Body of pancreas (tissue), 4 donors: ENCODE measurements at regions not wholly inside any gene's neighbourhood (a gene's known extent, or its start where the extent isn't known, plus 50 kb on each side); places are given as distances from the start of the nearest gene placed in this dataset.
"Not testable (repeated sequence)": the region's sequence is repeated elsewhere in the genome, so short reads cannot be mapped to it uniquely, and the experiment has no call there.

Experiments
- ATAC-seq: fragments of 150-250 bp; one replicate; pipeline ENCODE4 v1.9.1; 2016
- DNase-seq, 4 donors: peaks; one replicate each; pipeline ENCODE4 v3.0.0-alpha.2; 2019
- H3K27ac ChIP-seq, 4 donors: fragments of 200-600 bp; sonication (generic); 1 replicate in 3 of 4; 2 replicates in 1 of 4; pipeline versions ENCODE4 v1.5.1 to v1.6.1; 2016 to 2019; ENCODE audit warnings: mild to moderate bottlenecking in 1 of 4, mixed read lengths in 1 of 4, moderate library complexity in 1 of 4
- H3K27me3 ChIP-seq, 2 donors: fragments of 200-600 bp; sonication (generic); one replicate each; pipeline ENCODE4 v1.6.0; 2016; ENCODE audit warnings: mild to moderate bottlenecking in 1 of 2
- H3K36me3 ChIP-seq, 2 donors: fragments of 200-600 bp; sonication (generic); replicated peaks in 1 of 2; 2 replicates each; pipeline ENCODE4 v1.5.1; 2016; ENCODE audit warnings: low read depth in 2 of 2; ENCODE audit not compliant: insufficient read depth in 1 of 2
- H3K4me1 ChIP-seq: fragments of 200-600 bp; sonication (generic); one replicate; pipeline ENCODE4 v1.6.0; 2016
- H3K4me3 ChIP-seq, 2 donors: fragments of 200-600 bp; sonication (generic); 1 replicate in 1 of 2; 2 replicates in 1 of 2; pipeline ENCODE4 v1.5.1; 2016 to 2019
- H3K9me3 ChIP-seq, 3 donors: fragments of 200-600 bp; sonication (generic); 1 replicate in 2 of 3; 2 replicates in 1 of 3; pipeline ENCODE4 v1.5.1; 2016
- POLR2A ChIP-seq, 3 donors: fragments of 450-650 bp; IDR thresholded peaks; one replicate each; pipeline ENCODE4 v1.6.1; 2016; ENCODE audit warnings: antibody characterized with exemption in 3 of 3, mild to moderate bottlenecking in 2 of 3
- WGBS, 2 donors: methylation state at CpG; one replicate each; pipeline ENCODE4 v1.1.5; 2017; 5-methylcytosine and 5-hydroxymethylcytosine counted together
- intact Hi-C: fragments of 100-400 bp; cut with DNase I; formaldehyde crosslinking; loops from one replicate; pipeline ENCODE4 v1.15.1; 2023
- TF ChIP-seq, protein P1 (sequence below), 7 experiments: fragments of 450-650 bp in 4 of 7; fragments of 200-600 bp in 3 of 7; sonication (generic) in 3 of 7; IDR thresholded peaks; one replicate each; pipeline ENCODE4 v1.5.1; 2016 to 2019; ENCODE audit warnings: antibody characterized with exemption in 7 of 7

DNA sequence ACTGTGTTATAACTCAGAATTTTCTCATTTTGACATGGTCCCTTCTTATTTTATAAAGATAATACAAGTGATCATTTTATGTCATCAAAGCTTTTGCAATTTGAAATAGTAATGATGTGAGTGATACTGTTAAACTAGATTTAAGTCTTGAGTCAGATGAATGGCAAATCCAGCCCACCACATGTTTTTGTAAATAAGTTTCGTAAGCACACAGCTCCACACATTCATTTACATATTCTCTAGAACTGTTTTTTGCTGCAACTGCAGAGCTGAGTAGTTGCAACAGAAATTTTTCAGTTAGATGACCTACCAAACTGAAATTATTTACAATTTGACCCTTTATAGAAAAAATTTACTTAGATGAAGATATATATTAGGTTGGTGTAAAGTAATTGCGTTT is 108.1 kb downstream of the CDRT15L2 start:
- intact Hi-C loops, H3K27me3 ChIP-seq, H3K27ac ChIP-seq, ATAC-seq, H3K9me3 ChIP-seq, H3K4me1 ChIP-seq, DNase-seq, H3K4me3 ChIP-seq, H3K36me3 ChIP-seq: not testable (repeated sequence)
- no CpG with 5 or more reads among the region's 2 CpGs for WGBS, 2 donors

DNA sequence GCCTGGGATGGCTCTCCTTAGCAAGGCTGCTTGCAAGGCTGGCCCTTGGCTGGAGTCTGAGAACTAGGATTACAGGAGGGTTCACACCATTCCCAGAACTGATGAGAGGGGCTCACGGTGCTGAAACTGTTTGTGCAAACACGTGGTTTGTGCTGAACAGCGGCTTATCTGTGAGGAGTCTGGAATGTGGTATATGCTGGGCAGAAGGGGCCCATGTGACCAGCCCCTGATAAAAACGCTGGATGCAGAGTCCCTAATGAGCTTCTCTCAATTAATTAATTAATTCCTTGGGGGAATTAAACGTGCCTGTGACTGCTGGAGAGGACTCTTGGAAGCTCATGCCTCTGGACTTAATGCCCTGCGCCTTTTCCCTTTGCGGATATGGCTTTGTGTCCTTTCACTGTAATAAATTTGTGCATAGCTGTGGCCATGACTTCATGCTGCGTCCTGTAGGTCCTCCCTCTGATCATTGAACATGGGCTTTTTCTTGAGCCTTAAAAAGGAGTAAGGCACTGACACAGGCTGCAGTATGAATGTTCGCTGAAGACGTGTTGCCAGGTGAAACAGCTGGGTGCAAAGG is 109.7 kb downstream of the CDRT15L2 start:
- DNase-seq, H3K4me1 ChIP-seq, H3K9me3 ChIP-seq, intact Hi-C loops, H3K4me3 ChIP-seq, H3K27me3 ChIP-seq, H3K36me3 ChIP-seq, ATAC-seq, H3K27ac ChIP-seq: not testable (repeated sequence)
- 37 to 38% methylated on average over 10 of the region's 10 CpGs for WGBS, 2 donors

DNA sequence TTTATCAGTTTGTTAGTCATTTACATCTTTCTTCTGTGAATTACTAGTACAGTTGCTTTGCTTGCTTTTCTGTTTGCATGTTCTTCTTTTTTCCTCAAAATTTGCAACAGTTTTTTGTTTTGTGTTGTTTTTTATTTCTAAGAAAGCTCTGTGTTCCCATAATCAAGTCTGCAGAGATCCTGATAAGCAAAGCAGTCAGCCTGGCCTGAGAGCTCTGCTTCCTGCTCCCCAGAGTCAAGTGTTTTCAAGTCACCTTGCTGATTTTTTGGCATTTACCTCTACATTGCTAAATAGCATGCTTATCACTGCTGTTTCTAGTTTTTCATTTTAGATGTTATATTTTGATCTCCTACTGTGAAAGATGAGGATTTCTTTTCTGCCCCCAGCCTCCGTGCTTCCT is 113.2 kb downstream of the CDRT15L2 start:
- H3K27ac ChIP-seq, intact Hi-C loops, H3K4me3 ChIP-seq, H3K9me3 ChIP-seq, ATAC-seq, DNase-seq, H3K4me1 ChIP-seq, H3K36me3 ChIP-seq, H3K27me3 ChIP-seq: not testable (repeated sequence)
- WGBS, 2 donors, result 54 to 74% methylated on average over 1 of the region's 1 CpG

- H3K36me3 ChIP-seq, H3K9me3 ChIP-seq, H3K4me1 ChIP-seq, DNase-seq, ATAC-seq, intact Hi-C loops, H3K4me3 ChIP-seq, H3K27ac ChIP-seq, H3K27me3 ChIP-seq: not testable (repeated sequence)
- WGBS, 2 donors, result 50 to 56% methylated on average over 1 of the region's 1 CpG
Measured at GRCh38 chr17:20695871-20696270, 116.3 kb downstream of the CDRT15L2 start.

DNA sequence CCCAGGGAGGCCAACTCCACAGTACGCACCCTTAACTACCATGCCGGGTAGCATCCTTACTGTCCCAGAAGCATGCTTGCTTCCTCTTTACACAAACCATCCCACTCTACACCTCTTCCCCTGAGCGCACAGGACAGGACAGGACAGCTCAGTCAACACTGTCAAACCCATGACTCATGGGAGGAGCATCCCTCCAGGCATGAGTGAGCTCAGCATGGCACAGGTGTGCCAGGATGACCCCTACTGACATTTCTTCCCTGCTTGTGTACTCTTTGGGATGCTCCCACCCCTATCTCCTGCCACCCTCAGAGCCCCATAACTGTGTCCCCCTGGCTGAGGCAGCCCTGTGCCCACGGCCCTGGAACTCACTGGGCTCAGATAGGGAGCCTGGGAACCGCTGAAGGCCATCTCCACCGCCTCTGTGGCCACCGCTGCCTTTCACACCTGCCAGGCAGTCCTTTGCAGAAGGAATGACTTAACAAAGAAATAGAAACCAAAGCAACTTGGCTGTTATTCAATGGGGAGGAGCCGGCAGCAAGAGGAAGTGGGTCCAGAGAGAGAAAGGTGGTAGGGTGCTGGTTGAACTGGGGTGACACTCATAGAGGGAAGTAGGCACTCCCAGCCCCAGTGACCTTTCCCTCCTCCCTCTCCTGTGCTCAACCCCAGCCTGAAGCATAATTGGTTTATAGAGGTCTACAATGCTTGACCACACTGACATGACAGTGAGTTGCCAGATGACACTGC is 119.1 kb downstream of the CDRT15L2 start:
- H3K4me1 ChIP-seq, H3K9me3 ChIP-seq, intact Hi-C loops, H3K27ac ChIP-seq, H3K27me3 ChIP-seq, H3K36me3 ChIP-seq, H3K4me3 ChIP-seq, ATAC-seq: not testable (repeated sequence)
- 53 to 60% methylated on average over 3 to 8 of the region's 8 CpGs for WGBS, 2 donors
- DNase-seq, result peak in 1 of 4 donors; percentile 8

DNA sequence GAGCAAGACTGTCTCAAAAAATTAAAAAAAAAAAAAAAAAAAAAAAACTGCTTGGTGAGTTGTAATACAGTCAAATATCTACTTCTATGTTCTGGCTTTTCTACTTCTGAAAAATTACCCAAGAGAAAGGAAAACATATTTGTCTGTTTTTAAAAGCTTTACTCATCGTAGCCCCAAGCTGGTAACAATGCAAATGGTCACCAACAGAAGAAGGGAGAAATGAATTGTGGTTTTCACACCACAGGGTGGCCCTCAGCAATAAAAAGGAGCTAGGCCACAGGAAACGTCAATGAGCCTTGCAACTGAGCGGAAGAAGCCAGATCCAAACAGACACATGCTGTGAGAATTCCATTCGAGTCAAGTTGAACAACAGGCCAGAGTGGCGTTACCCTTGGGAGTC is 121.0 kb downstream of the CDRT15L2 start:
- ATAC-seq, H3K4me1 ChIP-seq: not testable (repeated sequence)

DNA sequence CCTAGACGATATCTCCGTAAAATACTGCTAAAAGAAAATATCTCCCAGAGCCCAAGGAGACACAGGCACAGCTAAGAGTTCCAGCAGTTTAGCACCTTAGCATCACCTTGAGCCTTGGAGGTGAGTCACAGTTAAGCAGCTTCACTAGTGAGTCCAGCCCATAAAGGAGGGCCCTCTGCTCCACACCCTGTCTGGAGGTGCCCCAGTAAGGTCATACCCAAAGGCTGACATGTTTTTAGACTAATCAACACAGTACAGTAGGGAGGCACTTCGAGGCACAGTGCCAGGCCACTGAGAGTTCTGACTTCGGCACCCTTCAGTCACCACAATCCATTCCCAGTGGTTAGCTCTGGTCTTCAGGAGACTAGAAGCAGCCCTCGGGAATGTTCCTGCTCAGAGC is 121.8 kb downstream of the CDRT15L2 start:
- WGBS, 2 donors, result 71 to 80% methylated on average over 2 to 5 of the region's 5 CpGs
- intact Hi-C loops, ATAC-seq, H3K9me3 ChIP-seq, H3K27me3 ChIP-seq, H3K4me3 ChIP-seq, H3K27ac ChIP-seq, H3K36me3 ChIP-seq, H3K4me1 ChIP-seq, DNase-seq: not testable (repeated sequence)

More for the DNA sequence above, 121.0 kb downstream of the CDRT15L2 start:
- H3K9me3 ChIP-seq, H3K36me3 ChIP-seq, H3K4me3 ChIP-seq, DNase-seq, H3K27ac ChIP-seq, intact Hi-C loops, H3K27me3 ChIP-seq: not testable (repeated sequence)
- WGBS, 2 donors, result 41 to 67% methylated on average over 2 to 3 of the region's 5 CpGs

DNA sequence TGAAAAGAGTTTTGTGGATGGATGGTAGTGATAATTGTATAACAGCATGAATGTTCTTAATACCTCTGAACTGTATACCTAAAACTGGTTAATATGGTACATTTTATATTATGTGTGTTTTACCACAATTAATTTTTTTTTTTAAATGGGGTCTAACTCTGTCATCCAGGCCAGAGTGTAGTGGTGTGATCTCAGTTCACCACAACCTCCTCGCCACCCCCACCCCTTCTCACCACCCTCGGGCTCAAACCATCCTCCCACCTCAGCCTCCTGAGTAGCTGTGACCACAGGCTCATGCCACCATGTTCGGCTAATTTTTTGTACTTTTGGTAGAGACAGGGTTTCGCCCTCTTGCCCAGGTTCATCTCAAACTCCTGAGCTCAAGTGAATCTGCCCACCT is 123.2 kb downstream of the CDRT15L2 start:
- no peaks in the 10 kb centered on the region for H3K27me3 ChIP-seq
- H3K4me1 ChIP-seq, result no peaks in the 10 kb centered on the region
- intact Hi-C loops, result no loop called here
- H3K9me3 ChIP-seq, result no peaks in the 10 kb centered on the region
- 73 to 99% methylated on average over 4 of the region's 4 CpGs for WGBS, 2 donors
- TF ChIP-seq, protein P1, sequence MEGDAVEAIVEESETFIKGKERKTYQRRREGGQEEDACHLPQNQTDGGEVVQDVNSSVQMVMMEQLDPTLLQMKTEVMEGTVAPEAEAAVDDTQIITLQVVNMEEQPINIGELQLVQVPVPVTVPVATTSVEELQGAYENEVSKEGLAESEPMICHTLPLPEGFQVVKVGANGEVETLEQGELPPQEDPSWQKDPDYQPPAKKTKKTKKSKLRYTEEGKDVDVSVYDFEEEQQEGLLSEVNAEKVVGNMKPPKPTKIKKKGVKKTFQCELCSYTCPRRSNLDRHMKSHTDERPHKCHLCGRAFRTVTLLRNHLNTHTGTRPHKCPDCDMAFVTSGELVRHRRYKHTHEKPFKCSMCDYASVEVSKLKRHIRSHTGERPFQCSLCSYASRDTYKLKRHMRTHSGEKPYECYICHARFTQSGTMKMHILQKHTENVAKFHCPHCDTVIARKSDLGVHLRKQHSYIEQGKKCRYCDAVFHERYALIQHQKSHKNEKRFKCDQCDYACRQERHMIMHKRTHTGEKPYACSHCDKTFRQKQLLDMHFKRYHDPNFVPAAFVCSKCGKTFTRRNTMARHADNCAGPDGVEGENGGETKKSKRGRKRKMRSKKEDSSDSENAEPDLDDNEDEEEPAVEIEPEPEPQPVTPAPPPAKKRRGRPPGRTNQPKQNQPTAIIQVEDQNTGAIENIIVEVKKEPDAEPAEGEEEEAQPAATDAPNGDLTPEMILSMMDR (IDR thresholded peaks at IDR 0.05), result no peak
- no peak for TF ChIP-seq POLR2A (IDR thresholded peaks at IDR 0.05)
- ATAC-seq (no peak), DNase-seq (no peak)
- no peak overlapping the region for H3K4me3 ChIP-seq
- no peaks in the 10 kb centered on the region for H3K36me3 ChIP-seq
- no peak overlapping the region for H3K27ac ChIP-seq
